GM23338 (cell line): ENCODE measurements at regions not wholly inside any gene's neighbourhood (a gene's known extent, or its start where the extent isn't known, plus 50 kb on each side); places are given as distances from the start of the nearest gene placed in this dataset.

Source experiments
- ATAC-seq: fragments of 200-7000 bp; cut with Tn5 transposase; 3 replicates; pipeline ENCODE4 v1.9.1; 2020
- DNase-seq: peaks from one replicate; pipeline ENCODE4 v3.0.0-alpha.2; 2015; ENCODE audit warnings: low spot score
- H2AFZ ChIP-seq: fragments of 200-600 bp; sonication (generic); 2 replicates; pipeline ENCODE4 v1.8.0; 2016; ENCODE audit warnings: antibody characterized with exemption, mild to moderate bottlenecking, moderate library complexity
- H3F3A ChIP-seq: fragments of 200-600 bp; sonication (generic); replicated peaks from 2 replicates; pipeline ENCODE4 v1.8.0; 2017; ENCODE audit warnings: antibody characterized with exemption, mixed run types, low read depth
- H3K27ac ChIP-seq: fragments of 200-600 bp; sonication (generic); 2 replicates; pipeline ENCODE4 v1.6.1; 2016; ENCODE audit warnings: low read depth
- H3K27me3 ChIP-seq: fragments of 200-600 bp; sonication (generic); 2 replicates; pipeline ENCODE4 v1.8.0; 2016; ENCODE audit warnings: mild to moderate bottlenecking, mixed run types, moderate library complexity; ENCODE audit not compliant: insufficient read depth
- H3K36me3 ChIP-seq: fragments of 200-600 bp; sonication (generic); 2 replicates; pipeline ENCODE4 v1.8.0; 2016; ENCODE audit warnings: mild to moderate bottlenecking; ENCODE audit not compliant: insufficient read depth
- H3K4me1 ChIP-seq: fragments of 200-600 bp; sonication (generic); 2 replicates; pipeline ENCODE4 v1.8.0; 2016; ENCODE audit warnings: mild to moderate bottlenecking, moderate library complexity; ENCODE audit not compliant: insufficient read depth
- H3K4me2 ChIP-seq: fragments of 200-600 bp; sonication (generic); 2 replicates; pipeline ENCODE4 v1.7.1; 2017; ENCODE audit warnings: mixed run types
- H3K4me3 ChIP-seq: fragments of 200-600 bp; sonication (generic); 2 replicates; pipeline ENCODE4 v1.6.1; 2016; ENCODE audit warnings: mixed run types
- H3K79me2 ChIP-seq: fragments of 200-600 bp; sonication (generic); replicated peaks from 2 replicates; pipeline ENCODE4 v1.8.0; 2017; ENCODE audit warnings: mild to moderate bottlenecking; ENCODE audit not compliant: insufficient read depth
- H3K9me2 ChIP-seq: fragments of 200-600 bp; sonication (generic); 2 replicates; pipeline ENCODE4 v1.8.0; 2017; ENCODE audit not compliant: insufficient read depth
- H4K20me1 ChIP-seq: fragments of 200-600 bp; sonication (generic); replicated peaks from 2 replicates; pipeline ENCODE4 v1.8.0; 2017; ENCODE audit warnings: mild to moderate bottlenecking; ENCODE audit not compliant: insufficient read depth
- H3K27ac Mint-ChIP-seq: 2 replicates; pipeline ENCODE4 v1.8.0; 2020; ENCODE audit warnings: inconsistent platforms, mild to moderate bottlenecking, moderate library complexity, mixed read lengths
- H3K27me3 Mint-ChIP-seq: 3 replicates; pipeline ENCODE4 v1.8.0; 2022; ENCODE audit warnings: low read depth, mild to moderate bottlenecking, moderate library complexity, mixed read lengths, inconsistent platforms; ENCODE audit not compliant: insufficient read depth, poor library complexity
- H3K36me3 Mint-ChIP-seq: 3 replicates; pipeline ENCODE4 v1.8.0; 2021; ENCODE audit warnings: low read depth, mild to moderate bottlenecking, inconsistent platforms, moderate library complexity, mixed read lengths
- H3K4me1 Mint-ChIP-seq: 3 replicates; pipeline ENCODE4 v1.8.0; 2020; ENCODE audit warnings: mild to moderate bottlenecking, inconsistent platforms, mixed read lengths
- H3K4me3 Mint-ChIP-seq: 3 replicates; pipeline ENCODE4 v1.8.0; 2021; ENCODE audit warnings: moderate library complexity, mild to moderate bottlenecking, inconsistent platforms, mixed read lengths
- H3K9me3 Mint-ChIP-seq: 3 replicates; pipeline ENCODE4 v1.8.0; 2020; ENCODE audit warnings: moderate library complexity, mild to moderate bottlenecking, inconsistent platforms, mixed read lengths
- CREB1 ChIP-seq: fragments of 250-450 bp; sonication (Bioruptor Pico); IDR thresholded peaks from 2 replicates; pipeline ENCODE4 v1.5.0; 2020; ENCODE audit warnings: low read depth, mild to moderate bottlenecking, moderate library complexity
- EZH2 ChIP-seq: fragments of 200-600 bp; sonication (generic); IDR thresholded peaks from one replicate; pipeline ENCODE4 v1.8.0; 2017; ENCODE audit warnings: antibody characterized with exemption, mild to moderate bottlenecking, low read depth; ENCODE audit not compliant: unreplicated experiment
- EZH2phosphoT487 ChIP-seq: fragments of 200-600 bp; sonication (generic); IDR thresholded peaks from one replicate; pipeline ENCODE4 v1.8.1; 2018; ENCODE audit warnings: antibody characterized with exemption; ENCODE audit not compliant: unreplicated experiment
- JUNB ChIP-seq: IDR thresholded peaks from one replicate; pipeline ENCODE4 v1.6.1; 2016; ENCODE audit warnings: antibody characterized with exemption; ENCODE audit not compliant: unreplicated experiment
- NANOG ChIP-seq: IDR thresholded peaks from 2 replicates; pipeline ENCODE4 v1.6.1; 2016; ENCODE audit warnings: antibody characterized with exemption, borderline replicate concordance
- POLR2AphosphoS5 ChIP-seq: IDR thresholded peaks from 2 replicates; pipeline ENCODE4 v1.6.1; 2016; ENCODE audit warnings: antibody characterized with exemption, low read depth
- STAT1 ChIP-seq: IDR thresholded peaks from one replicate; pipeline ENCODE4 v1.6.1; 2016; ENCODE audit warnings: antibody characterized with exemption; ENCODE audit not compliant: unreplicated experiment
- ZNF114 ChIP-seq: fragments of 250-450 bp; sonication (Bioruptor Pico); IDR thresholded peaks from 2 replicates; pipeline ENCODE4 v1.5.0; 2020; ENCODE audit warnings: mild to moderate bottlenecking, moderate library complexity
- ZNF331 ChIP-seq: fragments of 250-450 bp; sonication (Bioruptor Pico); IDR thresholded peaks from 2 replicates; pipeline ENCODE4 v1.5.0; 2020; ENCODE audit warnings: low read depth, mild to moderate bottlenecking, moderate library complexity
- TF ChIP-seq, protein P1 (sequence below), 2 experiments: fragments of 200-600 bp in 1 of 2; sonication (generic) in 1 of 2; conservative IDR thresholded peaks; 2 replicates each; pipeline versions ENCODE4 v1.5.1 to v1.6.1; 2016 to 2017; ENCODE audit warnings: antibody characterized with exemption in 2 of 2, low read depth in 2 of 2, mild to moderate bottlenecking in 2 of 2, moderate library complexity in 1 of 2
- TF ChIP-seq, protein P2 (sequence below): fragments of 250-450 bp; sonication (Bioruptor Pico); IDR thresholded peaks from 2 replicates; pipeline ENCODE4 v1.5.0; 2020; ENCODE audit warnings: mild to moderate bottlenecking, moderate library complexity
- TF ChIP-seq, protein P3 (sequence below): IDR thresholded peaks from one replicate; pipeline ENCODE4 v1.6.1; 2018; ENCODE audit warnings: antibody characterized with exemption; ENCODE audit not compliant: unreplicated experiment
- TF ChIP-seq, protein P4 (sequence below): IDR thresholded peaks from 2 replicates; pipeline ENCODE4 v1.6.1; 2016; ENCODE audit warnings: antibody characterized with exemption

DNA sequence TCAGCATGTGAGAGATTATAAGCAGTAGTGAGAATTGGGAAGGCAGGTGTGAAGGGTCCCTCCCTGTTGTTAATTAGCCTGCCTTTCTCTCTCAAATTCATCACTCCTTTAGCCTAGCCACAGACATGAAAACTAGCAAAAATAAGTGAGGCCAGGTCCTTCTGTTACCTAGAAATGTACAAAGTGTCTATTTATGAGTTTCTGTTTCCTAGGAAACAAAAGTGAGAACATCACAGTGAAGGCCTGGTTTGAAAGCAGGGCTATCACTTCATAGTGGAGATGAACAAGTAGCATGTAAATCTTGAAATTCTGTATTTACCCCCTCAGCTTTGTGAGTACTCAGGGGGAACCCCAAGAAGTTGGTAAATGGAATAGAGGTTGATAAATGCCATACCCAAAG, 78.2 kb upstream of the UMPS start:
- TF ChIP-seq ZNF114: no peak
- TF ChIP-seq, protein P1, sequence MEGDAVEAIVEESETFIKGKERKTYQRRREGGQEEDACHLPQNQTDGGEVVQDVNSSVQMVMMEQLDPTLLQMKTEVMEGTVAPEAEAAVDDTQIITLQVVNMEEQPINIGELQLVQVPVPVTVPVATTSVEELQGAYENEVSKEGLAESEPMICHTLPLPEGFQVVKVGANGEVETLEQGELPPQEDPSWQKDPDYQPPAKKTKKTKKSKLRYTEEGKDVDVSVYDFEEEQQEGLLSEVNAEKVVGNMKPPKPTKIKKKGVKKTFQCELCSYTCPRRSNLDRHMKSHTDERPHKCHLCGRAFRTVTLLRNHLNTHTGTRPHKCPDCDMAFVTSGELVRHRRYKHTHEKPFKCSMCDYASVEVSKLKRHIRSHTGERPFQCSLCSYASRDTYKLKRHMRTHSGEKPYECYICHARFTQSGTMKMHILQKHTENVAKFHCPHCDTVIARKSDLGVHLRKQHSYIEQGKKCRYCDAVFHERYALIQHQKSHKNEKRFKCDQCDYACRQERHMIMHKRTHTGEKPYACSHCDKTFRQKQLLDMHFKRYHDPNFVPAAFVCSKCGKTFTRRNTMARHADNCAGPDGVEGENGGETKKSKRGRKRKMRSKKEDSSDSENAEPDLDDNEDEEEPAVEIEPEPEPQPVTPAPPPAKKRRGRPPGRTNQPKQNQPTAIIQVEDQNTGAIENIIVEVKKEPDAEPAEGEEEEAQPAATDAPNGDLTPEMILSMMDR (conservative IDR thresholded peaks at IDR 0.05; ENCODE audit: low read depth in 2 of 2): no peak
- no peak for TF ChIP-seq CREB1 (CRISPR knock-in tag)
- TF ChIP-seq, protein P2, sequence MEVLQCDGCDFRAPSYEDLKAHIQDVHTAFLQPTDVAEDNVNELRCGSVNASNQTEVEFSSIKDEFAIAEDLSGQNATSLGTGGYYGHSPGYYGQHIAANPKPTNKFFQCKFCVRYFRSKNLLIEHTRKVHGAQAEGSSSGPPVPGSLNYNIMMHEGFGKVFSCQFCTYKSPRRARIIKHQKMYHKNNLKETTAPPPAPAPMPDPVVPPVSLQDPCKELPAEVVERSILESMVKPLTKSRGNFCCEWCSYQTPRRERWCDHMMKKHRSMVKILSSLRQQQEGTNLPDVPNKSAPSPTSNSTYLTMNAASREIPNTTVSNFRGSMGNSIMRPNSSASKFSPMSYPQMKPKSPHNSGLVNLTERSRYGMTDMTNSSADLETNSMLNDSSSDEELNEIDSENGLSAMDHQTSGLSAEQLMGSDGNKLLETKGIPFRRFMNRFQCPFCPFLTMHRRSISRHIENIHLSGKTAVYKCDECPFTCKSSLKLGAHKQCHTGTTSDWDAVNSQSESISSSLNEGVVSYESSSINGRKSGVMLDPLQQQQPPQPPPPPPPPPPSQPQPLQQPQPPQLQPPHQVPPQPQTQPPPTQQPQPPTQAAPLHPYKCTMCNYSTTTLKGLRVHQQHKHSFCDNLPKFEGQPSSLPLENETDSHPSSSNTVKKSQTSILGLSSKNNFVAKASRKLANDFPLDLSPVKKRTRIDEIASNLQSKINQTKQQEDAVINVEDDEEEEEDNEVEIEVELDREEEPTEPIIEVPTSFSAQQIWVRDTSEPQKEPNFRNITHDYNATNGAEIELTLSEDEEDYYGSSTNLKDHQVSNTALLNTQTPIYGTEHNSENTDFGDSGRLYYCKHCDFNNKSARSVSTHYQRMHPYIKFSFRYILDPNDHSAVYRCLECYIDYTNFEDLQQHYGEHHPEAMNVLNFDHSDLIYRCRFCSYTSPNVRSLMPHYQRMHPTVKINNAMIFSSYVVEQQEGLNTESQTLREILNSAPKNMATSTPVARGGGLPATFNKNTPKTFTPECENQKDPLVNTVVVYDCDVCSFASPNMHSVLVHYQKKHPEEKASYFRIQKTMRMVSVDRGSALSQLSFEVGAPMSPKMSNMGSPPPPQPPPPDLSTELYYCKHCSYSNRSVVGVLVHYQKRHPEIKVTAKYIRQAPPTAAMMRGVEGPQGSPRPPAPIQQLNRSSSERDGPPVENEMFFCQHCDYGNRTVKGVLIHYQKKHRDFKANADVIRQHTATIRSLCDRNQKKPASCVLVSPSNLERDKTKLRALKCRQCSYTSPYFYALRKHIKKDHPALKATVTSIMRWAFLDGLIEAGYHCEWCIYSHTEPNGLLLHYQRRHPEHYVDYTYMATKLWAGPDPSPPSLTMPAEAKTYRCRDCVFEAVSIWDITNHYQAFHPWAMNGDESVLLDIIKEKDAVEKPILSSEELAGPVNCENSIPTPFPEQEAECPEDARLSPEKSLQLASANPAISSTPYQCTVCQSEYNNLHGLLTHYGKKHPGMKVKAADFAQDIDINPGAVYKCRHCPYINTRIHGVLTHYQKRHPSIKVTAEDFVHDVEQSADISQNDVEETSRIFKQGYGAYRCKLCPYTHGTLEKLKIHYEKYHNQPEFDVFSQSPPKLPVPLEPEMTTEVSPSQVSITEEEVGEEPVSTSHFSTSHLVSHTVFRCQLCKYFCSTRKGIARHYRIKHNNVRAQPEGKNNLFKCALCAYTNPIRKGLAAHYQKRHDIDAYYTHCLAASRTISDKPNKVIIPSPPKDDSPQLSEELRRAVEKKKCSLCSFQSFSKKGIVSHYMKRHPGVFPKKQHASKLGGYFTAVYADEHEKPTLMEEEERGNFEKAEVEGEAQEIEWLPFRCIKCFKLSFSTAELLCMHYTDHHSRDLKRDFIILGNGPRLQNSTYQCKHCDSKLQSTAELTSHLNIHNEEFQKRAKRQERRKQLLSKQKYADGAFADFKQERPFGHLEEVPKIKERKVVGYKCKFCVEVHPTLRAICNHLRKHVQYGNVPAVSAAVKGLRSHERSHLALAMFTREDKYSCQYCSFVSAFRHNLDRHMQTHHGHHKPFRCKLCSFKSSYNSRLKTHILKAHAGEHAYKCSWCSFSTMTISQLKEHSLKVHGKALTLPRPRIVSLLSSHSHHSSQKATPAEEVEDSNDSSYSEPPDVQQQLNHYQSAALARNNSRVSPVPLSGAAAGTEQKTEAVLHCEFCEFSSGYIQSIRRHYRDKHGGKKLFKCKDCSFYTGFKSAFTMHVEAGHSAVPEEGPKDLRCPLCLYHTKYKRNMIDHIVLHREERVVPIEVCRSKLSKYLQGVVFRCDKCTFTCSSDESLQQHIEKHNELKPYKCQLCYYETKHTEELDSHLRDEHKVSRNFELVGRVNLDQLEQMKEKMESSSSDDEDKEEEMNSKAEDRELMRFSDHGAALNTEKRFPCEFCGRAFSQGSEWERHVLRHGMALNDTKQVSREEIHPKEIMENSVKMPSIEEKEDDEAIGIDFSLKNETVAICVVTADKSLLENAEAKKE (CRISPR knock-in tag): no peak
- no peak for TF ChIP-seq EZH2phosphoT487
- TF ChIP-seq, protein P3, sequence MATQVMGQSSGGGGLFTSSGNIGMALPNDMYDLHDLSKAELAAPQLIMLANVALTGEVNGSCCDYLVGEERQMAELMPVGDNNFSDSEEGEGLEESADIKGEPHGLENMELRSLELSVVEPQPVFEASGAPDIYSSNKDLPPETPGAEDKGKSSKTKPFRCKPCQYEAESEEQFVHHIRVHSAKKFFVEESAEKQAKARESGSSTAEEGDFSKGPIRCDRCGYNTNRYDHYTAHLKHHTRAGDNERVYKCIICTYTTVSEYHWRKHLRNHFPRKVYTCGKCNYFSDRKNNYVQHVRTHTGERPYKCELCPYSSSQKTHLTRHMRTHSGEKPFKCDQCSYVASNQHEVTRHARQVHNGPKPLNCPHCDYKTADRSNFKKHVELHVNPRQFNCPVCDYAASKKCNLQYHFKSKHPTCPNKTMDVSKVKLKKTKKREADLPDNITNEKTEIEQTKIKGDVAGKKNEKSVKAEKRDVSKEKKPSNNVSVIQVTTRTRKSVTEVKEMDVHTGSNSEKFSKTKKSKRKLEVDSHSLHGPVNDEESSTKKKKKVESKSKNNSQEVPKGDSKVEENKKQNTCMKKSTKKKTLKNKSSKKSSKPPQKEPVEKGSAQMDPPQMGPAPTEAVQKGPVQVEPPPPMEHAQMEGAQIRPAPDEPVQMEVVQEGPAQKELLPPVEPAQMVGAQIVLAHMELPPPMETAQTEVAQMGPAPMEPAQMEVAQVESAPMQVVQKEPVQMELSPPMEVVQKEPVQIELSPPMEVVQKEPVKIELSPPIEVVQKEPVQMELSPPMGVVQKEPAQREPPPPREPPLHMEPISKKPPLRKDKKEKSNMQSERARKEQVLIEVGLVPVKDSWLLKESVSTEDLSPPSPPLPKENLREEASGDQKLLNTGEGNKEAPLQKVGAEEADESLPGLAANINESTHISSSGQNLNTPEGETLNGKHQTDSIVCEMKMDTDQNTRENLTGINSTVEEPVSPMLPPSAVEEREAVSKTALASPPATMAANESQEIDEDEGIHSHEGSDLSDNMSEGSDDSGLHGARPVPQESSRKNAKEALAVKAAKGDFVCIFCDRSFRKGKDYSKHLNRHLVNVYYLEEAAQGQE: no peak
- no peak for TF ChIP-seq STAT1
- TF ChIP-seq NANOG: no peak
- TF ChIP-seq, protein P4, sequence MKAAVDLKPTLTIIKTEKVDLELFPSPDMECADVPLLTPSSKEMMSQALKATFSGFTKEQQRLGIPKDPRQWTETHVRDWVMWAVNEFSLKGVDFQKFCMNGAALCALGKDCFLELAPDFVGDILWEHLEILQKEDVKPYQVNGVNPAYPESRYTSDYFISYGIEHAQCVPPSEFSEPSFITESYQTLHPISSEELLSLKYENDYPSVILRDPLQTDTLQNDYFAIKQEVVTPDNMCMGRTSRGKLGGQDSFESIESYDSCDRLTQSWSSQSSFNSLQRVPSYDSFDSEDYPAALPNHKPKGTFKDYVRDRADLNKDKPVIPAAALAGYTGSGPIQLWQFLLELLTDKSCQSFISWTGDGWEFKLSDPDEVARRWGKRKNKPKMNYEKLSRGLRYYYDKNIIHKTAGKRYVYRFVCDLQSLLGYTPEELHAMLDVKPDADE: no peak
- no peak for TF ChIP-seq EZH2
- TF ChIP-seq ZNF331 (CRISPR knock-in tag): no peak
- TF ChIP-seq POLR2AphosphoS5: no peak
- TF ChIP-seq JUNB: no peak
- Mint-ChIP-seq H3K27ac (no peak overlapping the region), H3K4me3 (no peak overlapping the region), H3K36me3 (no peaks in the 10 kb centered on the region), H3K27me3 (peaks cover 2% of the 10 kb centered on the region), H3K4me1 (peaks cover 3% of the 10 kb centered on the region; the same call in 1 of the 3 replicates), H3K9me3 (no peaks in the 10 kb centered on the region)
- peaks cover 9% of the 10 kb centered on the region; the same call in 1 of the 2 replicates for H3K9me2 ChIP-seq
- no peaks in the 10 kb centered on the region for H3K79me2 ChIP-seq
- no peak overlapping the region for H3K4me2 ChIP-seq
- H4K20me1 ChIP-seq: no peaks in the 10 kb centered on the region
- DNase-seq (no peak), ATAC-seq (no peak)
- no peaks in the 10 kb centered on the region for H3K36me3 ChIP-seq
- no peaks in the 10 kb centered on the region for H3F3A ChIP-seq
- H3K4me3 ChIP-seq: no peak overlapping the region
- no peak overlapping the region for H3K27ac ChIP-seq
- H2AFZ ChIP-seq: no peak overlapping the region
- no peaks in the 10 kb centered on the region for H3K4me1 ChIP-seq
- no peaks in the 10 kb centered on the region for H3K27me3 ChIP-seq
